ENCODE measurements at regions not wholly inside any gene's neighbourhood (a gene's known extent, or its start where the extent isn't known, plus 50 kb on each side); places are given as distances from the start of the nearest gene placed in this dataset.

DNA sequence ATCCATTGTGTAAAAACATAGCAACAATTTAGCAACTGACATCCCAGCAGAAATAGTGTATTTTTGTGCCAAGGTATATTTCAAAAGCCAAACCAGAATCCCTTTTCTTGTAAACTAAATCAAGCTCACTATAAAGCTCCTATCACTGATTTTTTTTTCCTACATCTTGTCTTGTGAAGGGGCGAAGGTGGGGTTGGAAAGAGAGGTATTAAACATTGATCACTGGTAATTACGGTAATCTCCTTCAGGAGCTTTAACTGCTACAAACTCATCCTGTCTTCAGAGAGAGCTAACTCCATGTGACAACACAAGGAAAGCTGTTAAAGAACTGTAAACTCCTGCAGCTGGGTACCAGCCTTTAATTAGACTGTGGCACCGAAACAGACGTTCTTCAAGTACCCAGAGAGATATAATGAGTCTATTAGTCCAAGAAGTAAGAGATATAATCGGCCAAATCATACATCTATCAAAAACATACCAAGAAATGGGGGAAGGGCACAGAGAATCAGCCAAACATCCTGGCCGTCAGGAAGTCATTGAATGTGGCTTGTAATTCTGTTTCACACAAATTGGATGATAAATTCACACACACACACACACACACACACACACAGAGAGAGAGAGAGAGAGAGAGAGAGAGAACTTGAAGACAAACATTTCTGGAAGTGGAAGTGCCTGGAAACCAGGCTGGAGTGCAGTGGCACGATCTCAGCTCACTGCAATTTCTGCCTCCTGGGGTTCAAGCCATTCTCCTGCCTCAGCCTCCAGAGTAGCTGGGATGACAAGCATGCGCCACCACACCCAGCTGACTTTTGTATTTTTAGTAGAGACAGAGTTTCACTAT is 111.9 kb upstream of the PPARGC1A start:
- Histone ChIP-seq H3K4me2 (ENCODE audit: low read length) (no peak overlapping the region), H3K9me2 (ENCODE audit: insufficient read depth, low read length) (no peaks in the 10 kb centered on the region), H3K4me1 (ENCODE audit: insufficient read depth, low read length, poor library complexity, severe bottlenecking) (no peaks in the 10 kb centered on the region), H3K9me3 (ENCODE audit: low read length) (no peaks in the 10 kb centered on the region), H4K20me1 (ENCODE audit: insufficient read depth, low read length) (no peaks in the 10 kb centered on the region), H3K79me2 (ENCODE audit: insufficient read depth, low read depth, low read length) (no peaks in the 10 kb centered on the region), H3K4me3 (ENCODE audit: low read depth, low read length, poor library complexity, severe bottlenecking) (no peak overlapping the region), H2AFZ (ENCODE audit: low read length) (no peak overlapping the region), H3K36me3 (ENCODE audit: insufficient read depth, low read length) (no peaks in the 10 kb centered on the region), H3K27ac (ENCODE audit: low read depth, low read length, poor library complexity, severe bottlenecking) (no peak overlapping the region)
- ChIA-PET CTCF (ENCODE audit: unreplicated experiment) (interaction anchor here (0.6 kb wide), 1 partner anchor 31 kb away, joined by 3 read pairs; no protein-coding TSS in a partner anchor), POLR2A (interaction anchor here (0.9 to 2.0 kb wide), 6 partner anchors 10 to 54 kb away, joined by 3 to 9 read pairs (median 3); no protein-coding TSS in a partner anchor)
- intact Hi-C loops (cut with micrococcal nuclease; ENCODE audit: unreplicated experiment), result no loop called here
- DNase-seq (ENCODE audit: low spot score), result no peak
- TF ChIP-seq CTCF (conservative IDR thresholded peaks at IDR 0.05; ENCODE audit: low read length) (no peak), EZH2phosphoT487 (IDR thresholded peaks at IDR 0.05; ENCODE audit: borderline replicate concordance, low read depth, low read length) (no peak)
- no TSS peak for BruUV-seq (replicated peaks)

- ChIA-PET POLR2A (interaction anchor here (0.7 to 2.0 kb wide), 7 partner anchors 9 to 315 kb away, joined by 3 to 9 read pairs (median 3); no protein-coding TSS in a partner anchor), CTCF (ENCODE audit: unreplicated experiment) (interaction anchor here (0.6 kb wide), 1 partner anchor 33 kb away, joined by 3 read pairs; no protein-coding TSS in a partner anchor)
- no peaks in the 10 kb centered on the region for H3K79me2 ChIP-seq (ENCODE audit: insufficient read depth, low read depth, low read length)
- no TSS peak for BruUV-seq (replicated peaks)
- H3K4me3 ChIP-seq (ENCODE audit: low read depth, low read length, poor library complexity, severe bottlenecking), result no peak overlapping the region
- TF ChIP-seq EZH2phosphoT487 (IDR thresholded peaks at IDR 0.05; ENCODE audit: borderline replicate concordance, low read depth, low read length) (no peak), CTCF (conservative IDR thresholded peaks at IDR 0.05; ENCODE audit: low read length) (no peak)
- intact Hi-C loops (cut with micrococcal nuclease; ENCODE audit: unreplicated experiment), result no loop called here
- no peak overlapping the region for H3K27ac ChIP-seq (ENCODE audit: low read depth, low read length, poor library complexity, severe bottlenecking)
- no peaks in the 10 kb centered on the region for H4K20me1 ChIP-seq (ENCODE audit: insufficient read depth, low read length)
- no peaks in the 10 kb centered on the region for H3K9me3 ChIP-seq (ENCODE audit: low read length)
- H3K4me2 ChIP-seq (ENCODE audit: low read length), result no peak overlapping the region
- no peaks in the 10 kb centered on the region for H3K9me2 ChIP-seq (ENCODE audit: insufficient read depth, low read length)
- no peaks in the 10 kb centered on the region for H3K4me1 ChIP-seq (ENCODE audit: insufficient read depth, low read length, poor library complexity, severe bottlenecking)
- no peak for DNase-seq (ENCODE audit: low spot score)
- H3K36me3 ChIP-seq (ENCODE audit: insufficient read depth, low read length), result no peaks in the 10 kb centered on the region
- no peak overlapping the region for H2AFZ ChIP-seq (ENCODE audit: low read length)
Observed at GRCh38 chr4:24000470-24000831, 110.6 kb upstream of the PPARGC1A start.
